H9 (cell line): ENCODE measurements at regions not wholly inside any gene's neighbourhood (a gene's known extent, or its start where the extent isn't known, plus 50 kb on each side); places are given as distances from the start of the nearest gene placed in this dataset.

ENCODE experiments used
- DNase-seq: peaks from one replicate; pipeline ENCODE4 v3.0.0-alpha.2; 2017
- H2AFZ ChIP-seq: one replicate; pipeline ENCODE4 v1.6.1; 2013; ENCODE audit warnings: mild to moderate bottlenecking, low read length, control low read depth, moderate library complexity
- H2AK5ac ChIP-seq: 2 replicates; pipeline ENCODE4 v1.6.1; 2013; ENCODE audit warnings: low read length, control low read depth, mixed read lengths; ENCODE audit not compliant: insufficient read length
- H2BK120ac ChIP-seq: one replicate; pipeline ENCODE4 v1.6.1; 2013; ENCODE audit warnings: low read depth, mild to moderate bottlenecking, low read length, control low read depth, inconsistent platforms; ENCODE audit not compliant: poor library complexity, severe bottlenecking
- H2BK12ac ChIP-seq: 2 replicates; pipeline ENCODE4 v1.6.1; 2013; ENCODE audit warnings: low read length, control low read depth, mixed read lengths, low read depth; ENCODE audit not compliant: insufficient read length
- H2BK15ac ChIP-seq: 2 replicates; pipeline ENCODE4 v1.6.1; 2013; ENCODE audit warnings: low read depth, low read length, control low read depth
- H2BK20ac ChIP-seq: one replicate; pipeline ENCODE4 v1.6.1; 2013; ENCODE audit warnings: low read depth, mild to moderate bottlenecking, low read length, control low read depth, inconsistent platforms; ENCODE audit not compliant: poor library complexity, severe bottlenecking
- H2BK5ac ChIP-seq: 2 replicates; pipeline ENCODE4 v1.6.1; 2013; ENCODE audit warnings: low read length, control low read depth, mixed read lengths; ENCODE audit not compliant: insufficient read length
- H3K14ac ChIP-seq: 2 replicates; pipeline ENCODE4 v1.6.1; 2013; ENCODE audit warnings: low read length, control low read depth; ENCODE audit not compliant: insufficient read depth
- H3K18ac ChIP-seq: 2 replicates; pipeline ENCODE4 v1.6.1; 2013; ENCODE audit warnings: low read depth, mild to moderate bottlenecking, mixed read lengths, low read length, control low read depth; ENCODE audit not compliant: insufficient read length
- H3K23ac ChIP-seq: 2 replicates; pipeline ENCODE4 v1.6.1; 2013; ENCODE audit warnings: low read length, control low read depth, mixed read lengths, low read depth; ENCODE audit not compliant: insufficient read length
- H3K23me2 ChIP-seq: 2 replicates; pipeline ENCODE4 v1.6.1; 2013; ENCODE audit warnings: low read depth, mild to moderate bottlenecking, mixed read lengths, low read length, control low read depth; ENCODE audit not compliant: insufficient read length, poor library complexity, severe bottlenecking
- H3K27ac ChIP-seq: 2 replicates; pipeline ENCODE4 v1.5.1; 2013; ENCODE audit warnings: low read length, control low read depth, mixed read lengths, low read depth; ENCODE audit not compliant: insufficient read length
- H3K27me3 ChIP-seq: 2 replicates; pipeline ENCODE4 v1.6.1; 2013; ENCODE audit warnings: low read length, control low read depth, inconsistent platforms; ENCODE audit not compliant: insufficient read depth
- H3K4ac ChIP-seq: 2 replicates; pipeline ENCODE4 v1.6.1; 2013; ENCODE audit warnings: low read depth, mild to moderate bottlenecking, control low read depth, inconsistent platforms, low read length, moderate library complexity
- H3K4me1 ChIP-seq: 2 replicates; pipeline ENCODE4 v1.6.1; 2013; ENCODE audit warnings: low read length, control low read depth, inconsistent platforms; ENCODE audit not compliant: insufficient read depth
- H3K4me2 ChIP-seq: 2 replicates; pipeline ENCODE4 v1.6.1; 2013; ENCODE audit warnings: low read length, control low read depth, mixed read lengths; ENCODE audit not compliant: insufficient read length, insufficient read depth
- H3K56ac ChIP-seq: 2 replicates; pipeline ENCODE4 v1.6.1; 2013; ENCODE audit warnings: low read depth, mild to moderate bottlenecking, mixed read lengths, low read length, control low read depth; ENCODE audit not compliant: insufficient read length
- H3K79me1 ChIP-seq: 2 replicates; pipeline ENCODE4 v1.6.1; 2013; ENCODE audit warnings: low read depth, mild to moderate bottlenecking, moderate library complexity, low read length, control low read depth, inconsistent platforms; ENCODE audit not compliant: insufficient read depth, poor library complexity, severe bottlenecking
- H3K79me2 ChIP-seq: 2 replicates; pipeline ENCODE4 v1.6.1; 2013; ENCODE audit warnings: low read length, control low read depth, inconsistent platforms; ENCODE audit not compliant: insufficient read depth
- H3K9ac ChIP-seq: 2 replicates; pipeline ENCODE4 v1.6.1; 2013; ENCODE audit warnings: low read length, control low read depth, mixed read lengths; ENCODE audit not compliant: insufficient read length; ENCODE audit errors: extremely low read depth
- H3K9me3 ChIP-seq: one replicate; pipeline ENCODE4 v1.6.1; 2013; ENCODE audit warnings: low read depth, low read length, inconsistent platforms; ENCODE audit not compliant: control insufficient read depth
- H3T11ph ChIP-seq: one replicate; pipeline ENCODE4 v1.6.1; 2013; ENCODE audit warnings: mild to moderate bottlenecking, low read length, control low read depth, inconsistent platforms
- H4K20me1 ChIP-seq: one replicate; pipeline ENCODE4 v1.6.1; 2013; ENCODE audit not compliant: control insufficient read depth, insufficient read length, insufficient read depth
- H4K5ac ChIP-seq: 2 replicates; pipeline ENCODE4 v1.6.1; 2013; ENCODE audit warnings: low read depth, mild to moderate bottlenecking, mixed read lengths, low read length, control low read depth; ENCODE audit not compliant: insufficient read length
- H4K8ac ChIP-seq: replicated peaks from 2 replicates; pipeline ENCODE4 v1.6.1; 2013; ENCODE audit warnings: low read length, control low read depth, mixed read lengths, low read depth; ENCODE audit not compliant: insufficient read length
- H4K91ac ChIP-seq: 2 replicates; pipeline ENCODE4 v1.6.1; 2013; ENCODE audit warnings: low read depth, mild to moderate bottlenecking, moderate library complexity, mixed read lengths, low read length, control low read depth; ENCODE audit not compliant: insufficient read length
- H3K27ac Mint-ChIP-seq, 3 experiments: 2 replicates in 2 of 3; 3 replicates in 1 of 3; pipeline ENCODE4 v1.8.0; 2020 to 2021; ENCODE audit warnings: mixed read lengths in 3 of 3, mild to moderate bottlenecking in 1 of 3, moderate library complexity in 1 of 3
- H3K27me3 Mint-ChIP-seq: 2 replicates; pipeline ENCODE4 v1.8.0; 2021; ENCODE audit warnings: low read depth, mild to moderate bottlenecking, moderate library complexity, mixed read lengths
- H3K36me3 Mint-ChIP-seq, 3 experiments: 2 replicates in 2 of 3; 3 replicates in 1 of 3; pipeline ENCODE4 v1.8.0; 2020 to 2021; ENCODE audit warnings: low read depth in 3 of 3, mixed read lengths in 3 of 3; ENCODE audit not compliant: insufficient read depth in 1 of 3
- H3K4me1 Mint-ChIP-seq, 2 experiments: 2 replicates each; pipeline ENCODE4 v1.8.0; 2020; ENCODE audit warnings: mixed read lengths in 2 of 2
- H3K4me3 Mint-ChIP-seq, 2 experiments: 2 replicates in 1 of 2; 3 replicates in 1 of 2; pipeline ENCODE4 v1.8.0; 2020 to 2021; ENCODE audit warnings: mild to moderate bottlenecking in 2 of 2, mixed read lengths in 2 of 2, moderate library complexity in 1 of 2
- H3K9me3 Mint-ChIP-seq, 2 experiments: 2 replicates in 1 of 2; 3 replicates in 1 of 2; pipeline ENCODE4 v1.8.0; 2020; ENCODE audit warnings: mild to moderate bottlenecking in 2 of 2, mixed read lengths in 2 of 2, moderate library complexity in 1 of 2
- CTCF ChIP-seq: fragments of 200-600 bp; sonication (generic); conservative IDR thresholded peaks from 3 replicates; pipeline ENCODE4 v1.8.0; 2021; ENCODE audit warnings: antibody characterized with exemption, mild to moderate bottlenecking
- WGBS: extraction: QIAGEN DNeasy Blood & Tissue Kit; methylation state at CpG from one replicate; pipeline ENCODE4 v1.1.7; 2013; ENCODE audit warnings: missing lambda C conversion rate, low lambda C conversion rate, mixed read lengths; ENCODE audit not compliant: insufficient read length; ENCODE audit errors: extremely low coverage; 5-methylcytosine and 5-hydroxymethylcytosine counted together

GRCh38 chr10:28188526-28188925 is 114.3 kb downstream of the MPP7 start:
- H2BK120ac ChIP-seq = no peak overlapping the region
- H4K20me1 ChIP-seq = no peaks in the 10 kb centered on the region
- H3K9me3 ChIP-seq = no peaks in the 10 kb centered on the region
- no peak overlapping the region for H3K4ac ChIP-seq
- no peaks in the 10 kb centered on the region for H3K23me2 ChIP-seq
- H3K4me1 Mint-ChIP-seq = peaks cover 5 to 6% of the 10 kb centered on the region in 2 experiments
- H2BK5ac ChIP-seq = no peak overlapping the region
- no peak overlapping the region for H4K5ac ChIP-seq
- H2BK20ac ChIP-seq = no peak overlapping the region
- H2BK15ac ChIP-seq = no peak overlapping the region
- H4K8ac ChIP-seq = no peak overlapping the region
- DNase-seq = no peak
- H3K36me3 Mint-ChIP-seq = no peaks in the 10 kb centered on the region
- H3K18ac ChIP-seq = no peak overlapping the region
- no peak overlapping the region for H4K91ac ChIP-seq
- no peak overlapping the region for H3K4me2 ChIP-seq
- no peak overlapping the region for H3K56ac ChIP-seq
- no peaks in the 10 kb centered on the region for H3K27me3 Mint-ChIP-seq
- no peak overlapping the region for H3K23ac ChIP-seq
- no peak overlapping the region for H3K27ac Mint-ChIP-seq
- H3K79me1 ChIP-seq = no peaks in the 10 kb centered on the region
- no peak overlapping the region for H2AK5ac ChIP-seq
- WGBS = no CpG with 5 or more reads among the region's 3 CpGs
- H3K27me3 ChIP-seq = no peaks in the 10 kb centered on the region
- no peak overlapping the region for H2AFZ ChIP-seq
- no peak overlapping the region for H3K4me3 Mint-ChIP-seq
- no peak overlapping the region for H3K27ac ChIP-seq
- H3K14ac ChIP-seq = no peak overlapping the region
- H3K9ac ChIP-seq = no peak overlapping the region
- no peak overlapping the region for H3T11ph ChIP-seq
- H3K9me3 Mint-ChIP-seq = no peaks in the 10 kb centered on the region
- no peaks in the 10 kb centered on the region for H3K4me1 ChIP-seq
- no peak for TF ChIP-seq CTCF
- H3K79me2 ChIP-seq = no peaks in the 10 kb centered on the region
- H2BK12ac ChIP-seq = no peak overlapping the region
